ENCODE measurements at regions not wholly inside any gene's neighbourhood (a gene's known extent, or its start where the extent isn't known, plus 50 kb on each side); places are given as distances from the start of the nearest gene placed in this dataset.
"Not testable (repeated sequence)": the region's sequence is repeated elsewhere in the genome, so short reads cannot be mapped to it uniquely, and the experiment has no call there.

DNA sequence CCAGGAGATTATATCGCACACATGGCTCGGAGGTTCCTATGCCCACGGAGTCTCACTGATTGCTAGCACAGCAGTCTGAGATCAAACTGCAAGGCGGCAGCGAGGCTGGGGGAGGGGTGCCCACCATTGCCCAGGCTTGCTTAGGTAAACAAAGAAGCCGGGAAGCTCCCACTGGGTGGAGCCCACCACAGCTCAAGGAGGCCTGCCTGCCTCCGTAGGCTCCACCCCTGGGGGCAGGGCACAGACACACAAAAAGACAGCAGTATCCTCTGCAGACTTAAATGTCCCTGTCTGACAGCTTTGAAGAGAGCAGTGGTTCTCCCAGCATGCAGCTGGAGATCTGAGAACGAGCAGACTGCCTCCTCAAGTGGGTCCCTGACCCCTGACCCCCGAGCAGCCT lies 112.0 kb upstream of the NDST3 start:
- DNase-seq (ENCODE audit: low read depth in 3 of 3): not testable (repeated sequence)

DNA sequence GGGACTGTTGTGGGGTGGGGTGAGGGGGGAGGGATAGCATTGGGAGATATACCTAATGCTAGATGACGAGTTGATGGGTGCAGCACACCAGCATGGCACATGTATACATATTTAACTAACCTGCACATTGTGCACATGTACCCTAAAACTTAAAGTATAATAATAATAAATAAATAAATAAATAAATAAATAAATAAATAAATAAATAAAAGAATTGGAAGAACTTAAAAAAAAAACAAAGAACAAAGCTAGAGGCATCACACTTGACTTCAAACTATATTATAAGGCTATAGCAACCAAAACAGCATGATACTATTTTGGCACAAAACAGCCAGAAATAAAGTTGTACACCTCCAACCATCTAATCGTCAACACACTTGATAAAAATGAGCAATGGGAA lies 106.5 kb upstream of the NDST3 start:
- not testable (repeated sequence) for DNase-seq (ENCODE audit: low read depth in 3 of 3)

DNA sequence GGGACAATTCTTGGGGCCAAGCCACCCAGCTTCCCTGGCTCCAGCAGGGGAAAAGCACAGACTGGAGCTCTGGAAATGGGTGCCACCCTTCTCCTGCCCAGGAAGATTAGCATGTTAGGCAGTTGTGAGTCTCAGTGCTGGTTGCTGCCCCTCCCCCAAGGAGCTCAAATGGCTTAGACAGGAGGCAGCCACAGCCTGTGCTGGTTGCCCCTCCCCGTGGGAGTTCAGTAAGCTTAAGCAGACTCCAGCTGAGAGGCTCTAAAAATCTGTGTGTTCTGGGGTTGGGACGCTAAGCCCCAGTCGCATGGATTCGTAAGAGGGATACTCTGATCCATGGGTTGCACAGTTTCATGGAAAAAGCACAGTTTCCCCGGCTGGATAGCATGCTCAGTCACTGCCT lies 92.7 kb upstream of the NDST3 start:
- no peak for DNase-seq (ENCODE audit: low read depth in 3 of 3)

DNA sequence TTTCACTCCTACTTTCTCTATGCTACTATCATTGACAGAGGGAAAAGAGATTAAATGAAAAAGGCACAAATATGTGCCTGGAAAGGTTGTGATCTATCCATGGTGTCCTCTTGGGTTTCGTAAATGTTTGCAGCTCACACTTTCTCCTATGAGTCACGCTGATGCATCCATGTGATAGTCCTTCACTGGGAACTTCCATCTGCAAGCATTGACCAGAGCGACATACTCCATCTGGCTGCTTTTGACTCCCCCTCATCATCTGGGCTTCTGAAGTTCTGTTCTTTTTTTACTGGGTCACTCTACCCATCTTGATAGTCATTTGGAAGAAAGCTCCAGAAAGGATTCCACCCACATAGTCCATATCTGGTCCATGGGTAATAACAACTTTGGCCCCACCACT lies 84.7 kb upstream of the NDST3 start:
- no peak for DNase-seq (ENCODE audit: low read depth in 3 of 3)

DNA sequence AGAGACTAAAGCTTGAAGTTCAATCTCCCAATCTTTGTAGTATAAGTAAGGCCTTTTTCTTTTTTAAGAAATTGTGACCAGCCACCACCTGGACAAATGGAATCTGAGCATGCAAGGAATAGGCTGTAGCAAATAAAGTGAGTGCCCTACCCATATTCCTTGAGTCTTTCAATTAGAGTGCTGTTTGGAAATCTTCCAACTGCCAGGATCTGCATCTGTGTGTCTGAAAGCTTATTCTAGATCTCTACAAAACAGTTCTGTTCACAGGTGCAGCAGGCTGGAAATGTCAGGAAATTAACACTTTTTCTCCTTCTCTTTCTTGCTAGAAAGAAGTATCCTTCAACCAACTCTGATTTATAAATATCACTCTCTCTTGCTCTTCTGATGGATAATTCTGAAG lies 76.7 kb upstream of the NDST3 start:
- no peak for DNase-seq (ENCODE audit: low read depth in 3 of 3)

DNA sequence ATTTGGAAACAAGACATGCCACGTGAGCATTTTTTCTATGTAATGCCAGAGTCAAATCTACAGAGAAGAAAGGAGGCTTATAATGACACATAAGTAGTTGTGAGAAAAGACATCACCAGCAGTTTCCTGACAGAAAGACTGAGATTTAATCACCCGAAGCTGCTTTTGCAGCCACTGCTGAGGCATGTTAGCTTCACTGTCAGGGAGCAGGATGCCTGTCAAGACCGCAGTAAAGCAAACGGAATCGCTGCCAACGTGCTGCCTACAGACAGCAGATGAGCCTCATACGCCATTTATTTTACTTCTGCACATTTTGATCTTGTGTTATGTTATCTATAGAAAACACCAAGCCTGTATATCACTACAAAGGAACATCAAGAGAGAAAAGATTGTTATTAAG lies 68.7 kb upstream of the NDST3 start:
- DNase-seq (ENCODE audit: low read depth in 3 of 3): no peak

DNA sequence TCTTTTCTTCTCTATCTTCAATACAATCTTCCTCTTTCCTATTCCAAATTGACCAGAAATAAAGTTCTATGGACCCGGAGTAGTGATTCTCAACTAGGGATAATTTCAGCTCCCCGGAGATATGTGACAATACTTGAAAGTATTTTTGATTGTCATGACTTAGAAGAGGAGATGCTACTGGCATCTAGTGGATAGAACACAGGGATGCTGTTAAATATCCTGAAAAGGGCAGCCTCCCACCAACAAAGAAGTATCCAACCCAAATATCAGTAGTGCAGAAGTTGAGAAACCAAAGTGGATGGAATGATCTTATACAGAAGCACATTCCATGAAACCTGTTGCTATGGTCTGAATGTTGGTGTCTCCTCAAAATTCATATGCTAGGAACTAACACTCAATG lies 65.7 kb upstream of the NDST3 start:
- no peak for DNase-seq (ENCODE audit: low read depth in 3 of 3)

DNA sequence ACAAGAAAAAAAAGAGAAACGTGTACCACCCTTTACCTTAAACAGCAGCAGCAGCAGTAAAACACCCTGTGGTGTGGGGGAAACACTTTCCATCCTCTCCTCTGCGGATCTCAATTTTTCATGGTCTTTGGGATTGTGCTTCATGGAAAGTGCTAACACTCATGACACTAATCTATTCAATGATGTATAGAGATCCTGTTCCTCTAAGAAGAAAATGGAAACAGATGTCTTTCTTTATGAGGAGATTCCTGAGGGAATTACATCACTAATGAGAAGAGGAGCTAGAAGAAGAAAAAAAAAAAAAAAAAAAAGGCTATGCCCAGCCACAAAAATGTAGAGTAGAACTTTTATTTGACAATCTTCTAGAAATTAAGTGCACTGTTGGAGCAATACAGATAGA lies 62.9 kb upstream of the NDST3 start:
- no peak for DNase-seq (ENCODE audit: low read depth in 3 of 3)

DNA sequence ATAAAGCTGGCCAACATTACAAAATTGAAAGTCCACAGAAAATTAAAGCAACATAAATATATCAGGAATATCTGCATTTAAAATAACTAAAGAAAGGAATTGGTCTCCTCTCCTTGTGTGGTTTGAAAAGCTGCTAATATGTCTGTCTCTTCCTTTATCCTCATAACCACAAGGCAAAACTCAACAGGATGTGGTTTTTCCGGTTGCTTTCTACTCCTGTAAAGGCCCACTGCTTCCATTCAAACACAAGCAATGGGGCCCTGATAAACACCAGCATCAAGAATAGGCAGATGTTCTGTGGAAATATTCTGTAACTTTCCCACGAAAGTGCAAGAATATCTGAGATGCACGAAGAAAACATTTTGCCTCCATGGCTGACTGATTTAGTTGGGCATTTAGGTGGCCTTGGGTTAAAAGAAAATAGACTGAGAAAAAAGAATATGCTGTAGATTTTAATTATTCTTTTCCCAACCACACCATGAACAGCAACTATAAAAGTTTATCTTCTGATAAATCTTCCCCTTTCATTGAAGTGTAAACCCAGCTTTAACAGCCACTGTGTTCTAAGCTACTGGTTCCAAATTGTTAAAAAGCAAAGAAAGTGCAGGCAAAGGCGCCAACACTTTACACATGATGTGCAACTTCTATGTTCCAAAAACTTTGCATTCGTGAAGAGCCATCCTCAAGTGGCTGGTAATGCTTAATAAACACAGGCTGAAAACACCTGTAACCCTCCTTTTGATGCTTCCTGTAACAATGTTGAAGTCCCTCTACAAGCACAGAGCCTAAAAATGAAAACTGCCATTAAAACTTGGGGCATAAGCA lies 50.5 kb upstream of the NDST3 start:
- no peak for DNase-seq (ENCODE audit: low read depth in 3 of 3)

DNA sequence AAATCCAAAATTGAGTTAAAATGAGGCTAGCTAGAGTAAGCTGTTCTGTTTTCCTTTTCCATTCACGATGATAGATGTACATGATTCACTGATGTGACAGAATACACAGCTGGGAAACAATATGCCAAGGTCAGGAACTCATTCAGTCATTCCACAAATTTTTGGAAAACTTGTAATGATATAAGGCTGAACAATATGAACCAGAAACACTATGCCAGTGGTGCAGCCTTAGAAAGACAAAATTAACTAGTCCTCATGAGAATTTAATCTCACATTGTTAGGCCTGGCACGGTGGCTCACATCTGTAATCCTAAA lies 50.0 kb upstream of the NDST3 start:
- no peak for DNase-seq (ENCODE audit: low read depth in 3 of 3)
